Mesenteric fat pad (tissue), 1 donor: ENCODE measurements at regions not wholly inside any gene's neighbourhood (a gene's known extent, or its start where the extent isn't known, plus 50 kb on each side); places are given as distances from the start of the nearest gene placed in this dataset.

Experiments used
- DNase-seq: peaks from one replicate; pipeline ENCODE4 v3.0.0-alpha.2; 2020; ENCODE audit warnings: low spot score
- donor health status: DM: yes; HTN: yes; CAD: no.

- DNase-seq, result no peak
These were observed 107.7 kb downstream of the INHBB start for GRCh38 chr2:120453635-120453998.

GRCh38 chr2:120454654-120455385 lies 108.9 kb downstream of the INHBB start:
- no peak for DNase-seq

GRCh38 chr2:120455390-120455789 lies 109.5 kb downstream of the INHBB start:
- DNase-seq, result no peak

GRCh38 chr2:120456867-120457266 lies 110.9 kb downstream of the INHBB start:
- no peak for DNase-seq

- no peak for DNase-seq
These were observed 114.6 kb downstream of the INHBB start for GRCh38 chr2:120460511-120460910.

GRCh38 chr2:120461092-120461491 lies 115.2 kb downstream of the INHBB start:
- DNase-seq, result no peak

GRCh38 chr2:120461546-120462537 lies 115.9 kb downstream of the INHBB start:
- no peak for DNase-seq

GRCh38 chr2:120463527-120463926 lies 117.6 kb downstream of the INHBB start:
- no peak for DNase-seq

GRCh38 chr2:120463996-120464395 lies 118.1 kb downstream of the INHBB start:
- no peak for DNase-seq

GRCh38 chr2:120464448-120464931 lies 118.6 kb downstream of the INHBB start:
- DNase-seq, result no peak

GRCh38 chr2:120465012-120465700 lies 119.2 kb downstream of the INHBB start:
- DNase-seq, result no peak

- DNase-seq, result no peak
These were observed 119.7 kb downstream of the INHBB start for GRCh38 chr2:120465701-120465988.

GRCh38 chr2:120465989-120466703 lies 120.2 kb downstream of the INHBB start:
- no peak for DNase-seq

GRCh38 chr2:120466704-120467054 lies 120.7 kb downstream of the INHBB start:
- DNase-seq, result no peak

GRCh38 chr2:120468136-120468535 lies 122.2 kb downstream of the INHBB start:
- no peak for DNase-seq

- no peak for DNase-seq
These were observed 123.5 kb downstream of the INHBB start for GRCh38 chr2:120469426-120469825.

GRCh38 chr2:120470041-120470965 lies 124.4 kb downstream of the INHBB start:
- DNase-seq, result peak; percentile 92

GRCh38 chr2:120471166-120471565 lies 125.2 kb downstream of the INHBB start:
- peak; percentile 68 for DNase-seq

- no peak for DNase-seq
These were observed 126.1 kb downstream of the INHBB start for GRCh38 chr2:120472031-120472430.

- DNase-seq, result no peak
These were observed 127.0 kb downstream of the INHBB start for GRCh38 chr2:120472891-120473309.
